ENCODE measurements at regions not wholly inside any gene's neighbourhood (a gene's known extent, or its start where the extent isn't known, plus 50 kb on each side); places are given as distances from the start of the nearest gene placed in this dataset.

DNA sequence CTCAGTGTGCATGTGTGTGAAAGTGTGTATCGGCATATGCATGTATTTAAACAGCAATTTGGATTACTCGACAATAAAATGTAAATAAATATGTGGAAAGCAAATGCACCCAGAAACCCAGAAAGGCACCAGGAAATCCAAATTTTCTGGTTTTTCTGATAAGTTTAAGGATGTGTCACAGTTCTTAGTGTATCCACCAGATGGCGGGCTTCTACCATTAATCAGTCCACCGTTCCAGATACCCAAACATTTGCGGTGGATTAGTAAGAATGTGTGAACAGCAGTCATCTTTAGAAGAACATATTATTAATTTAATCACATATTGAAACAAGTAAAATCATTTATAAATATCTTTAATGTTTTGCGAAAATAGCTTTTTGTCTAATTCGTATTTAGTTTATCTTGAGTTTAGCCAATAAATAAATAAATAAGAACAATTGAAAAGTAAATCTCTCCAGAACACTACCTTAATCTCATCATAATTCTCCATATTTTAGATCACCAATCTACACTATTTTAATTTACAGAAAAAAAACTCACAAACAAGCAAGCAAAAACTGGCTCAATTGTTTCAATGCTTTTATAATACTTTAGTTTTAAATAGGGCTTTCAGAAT is 298.9 kb downstream of the DSEL start:
- TF ChIP-seq, protein P1, sequence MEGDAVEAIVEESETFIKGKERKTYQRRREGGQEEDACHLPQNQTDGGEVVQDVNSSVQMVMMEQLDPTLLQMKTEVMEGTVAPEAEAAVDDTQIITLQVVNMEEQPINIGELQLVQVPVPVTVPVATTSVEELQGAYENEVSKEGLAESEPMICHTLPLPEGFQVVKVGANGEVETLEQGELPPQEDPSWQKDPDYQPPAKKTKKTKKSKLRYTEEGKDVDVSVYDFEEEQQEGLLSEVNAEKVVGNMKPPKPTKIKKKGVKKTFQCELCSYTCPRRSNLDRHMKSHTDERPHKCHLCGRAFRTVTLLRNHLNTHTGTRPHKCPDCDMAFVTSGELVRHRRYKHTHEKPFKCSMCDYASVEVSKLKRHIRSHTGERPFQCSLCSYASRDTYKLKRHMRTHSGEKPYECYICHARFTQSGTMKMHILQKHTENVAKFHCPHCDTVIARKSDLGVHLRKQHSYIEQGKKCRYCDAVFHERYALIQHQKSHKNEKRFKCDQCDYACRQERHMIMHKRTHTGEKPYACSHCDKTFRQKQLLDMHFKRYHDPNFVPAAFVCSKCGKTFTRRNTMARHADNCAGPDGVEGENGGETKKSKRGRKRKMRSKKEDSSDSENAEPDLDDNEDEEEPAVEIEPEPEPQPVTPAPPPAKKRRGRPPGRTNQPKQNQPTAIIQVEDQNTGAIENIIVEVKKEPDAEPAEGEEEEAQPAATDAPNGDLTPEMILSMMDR (IDR thresholded peaks at IDR 0.05), result peak; percentile 86
- TF ChIP-seq EZH2 (IDR thresholded peaks at IDR 0.05), result no peak
